GM21390 (cell line): ENCODE measurements at regions not wholly inside any gene's neighbourhood (a gene's known extent, or its start where the extent isn't known, plus 50 kb on each side); places are given as distances from the start of the nearest gene placed in this dataset.
A peak's percentile ranks its signal among the peaks of the same experiment; 100 is the strongest.
"Not testable (repeated sequence)": the region's sequence is repeated elsewhere in the genome, so short reads cannot be mapped to it uniquely, and the experiment has no call there.

ENCODE experiments used
- ATAC-seq: cut with Tn5 transposase; IDR thresholded peaks from one replicate; pipeline ENCODE4 v1.9.1; 2021; ENCODE audit not compliant: unreplicated experiment

DNA sequence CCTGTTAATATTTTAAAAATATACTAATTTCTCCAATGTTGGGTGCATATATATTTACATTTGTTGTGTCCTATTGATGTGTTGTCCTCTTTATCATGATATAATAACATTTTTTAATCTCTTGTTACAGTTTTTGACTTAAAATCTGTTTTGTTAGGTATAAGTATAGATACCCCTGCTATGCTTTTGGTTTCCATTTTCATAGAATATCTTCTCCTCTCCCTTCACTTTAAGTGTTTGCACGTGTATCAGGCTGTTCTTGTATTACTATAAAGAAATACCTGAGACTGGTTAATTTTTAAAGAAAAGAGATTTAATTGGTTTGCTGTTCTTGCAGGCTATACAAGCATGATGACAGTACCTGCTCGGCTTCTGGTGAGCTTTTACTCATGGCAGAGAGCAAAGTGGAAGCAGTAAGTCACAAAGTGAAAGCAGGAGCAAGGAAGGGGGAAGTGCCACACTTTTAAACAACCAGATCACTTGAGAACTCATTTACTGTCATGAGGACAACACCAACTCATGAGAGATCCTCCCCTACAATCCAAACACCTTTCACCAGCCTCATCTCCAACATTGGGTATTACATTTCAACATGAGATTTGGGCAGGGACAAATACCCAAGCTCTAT is 340.5 kb upstream of the SYNCRIP start:
- peak; percentile 79 for ATAC-seq

DNA sequence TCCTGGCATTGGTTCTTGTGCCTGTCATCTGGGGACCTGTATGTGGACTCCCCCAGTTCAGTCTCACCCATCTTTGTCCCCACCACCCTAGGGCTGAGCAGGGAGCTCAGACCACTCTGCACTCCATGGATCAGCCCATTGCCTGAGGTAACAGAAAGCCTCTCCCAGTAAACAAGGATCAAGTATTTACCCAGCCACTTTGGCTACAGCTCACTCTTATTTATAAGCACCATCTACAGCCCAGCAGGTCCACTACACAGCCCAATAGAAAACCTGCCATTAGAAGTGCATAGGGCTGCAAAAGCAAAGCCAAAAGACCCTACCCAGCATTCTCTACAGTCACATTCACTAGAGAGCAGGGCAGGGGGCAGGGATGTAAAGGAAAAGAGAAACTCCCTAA is 335.0 kb upstream of the SYNCRIP start:
- no peak for ATAC-seq

DNA sequence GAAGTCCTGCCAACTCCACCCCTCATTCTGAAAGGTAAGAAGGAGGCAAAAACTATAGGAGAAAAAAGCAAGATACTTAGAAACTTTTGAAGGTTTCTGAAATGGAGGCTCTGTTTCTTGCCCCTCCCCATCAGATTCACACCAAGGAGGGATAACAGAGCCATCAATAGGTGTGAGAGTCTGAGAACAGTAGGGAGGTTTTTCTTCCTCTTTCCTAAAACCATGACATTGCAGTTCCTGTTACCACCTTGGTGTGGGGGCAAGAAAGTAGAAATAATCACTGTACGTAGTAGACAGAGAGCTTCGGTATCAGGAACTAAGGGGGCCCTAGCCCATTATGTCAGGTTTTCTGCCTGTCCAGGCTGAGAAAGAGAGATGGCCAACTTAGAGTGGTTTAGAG is 333.3 kb upstream of the SYNCRIP start:
- ATAC-seq = peak; percentile 85

DNA sequence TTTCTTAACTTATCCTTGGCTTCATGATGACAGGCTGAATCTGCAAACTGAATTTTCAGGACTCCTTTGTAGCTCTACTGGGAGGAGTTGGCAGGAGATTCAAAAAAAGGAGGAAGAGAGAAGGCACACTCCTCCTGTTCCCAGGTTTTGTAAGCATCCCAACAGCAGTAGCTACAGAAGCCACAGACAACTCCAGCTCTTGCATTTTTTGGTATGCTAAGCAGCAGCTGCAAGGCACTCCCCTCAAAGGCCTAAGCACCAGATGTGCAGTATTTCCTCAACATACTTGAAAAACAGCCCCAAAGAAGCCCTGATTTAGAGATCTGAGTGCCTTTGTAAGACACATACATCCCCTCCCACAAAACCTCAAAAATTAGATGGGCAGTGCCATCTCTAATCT is 328.6 kb upstream of the SYNCRIP start:
- ATAC-seq = no peak

DNA sequence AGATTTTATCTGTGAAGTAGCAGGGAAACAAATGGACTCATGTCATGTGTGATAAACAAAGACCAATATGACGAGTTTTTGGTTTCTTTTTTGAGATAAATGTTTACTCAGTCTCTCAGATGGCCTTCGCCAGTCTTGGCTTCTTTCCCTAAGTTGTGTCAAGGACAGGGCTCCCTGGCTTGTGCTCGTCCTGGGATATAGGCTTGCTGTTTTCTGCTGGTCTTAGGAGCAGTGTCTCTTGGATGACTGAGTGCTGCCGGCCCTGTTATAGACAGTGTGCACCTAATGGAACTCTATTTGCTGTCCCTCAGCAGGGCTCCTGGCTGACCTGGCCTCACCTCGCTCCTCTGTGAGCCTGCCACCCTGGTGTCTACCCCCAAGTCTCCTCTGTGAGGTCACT is 324.1 kb upstream of the SYNCRIP start:
- ATAC-seq = no peak

DNA sequence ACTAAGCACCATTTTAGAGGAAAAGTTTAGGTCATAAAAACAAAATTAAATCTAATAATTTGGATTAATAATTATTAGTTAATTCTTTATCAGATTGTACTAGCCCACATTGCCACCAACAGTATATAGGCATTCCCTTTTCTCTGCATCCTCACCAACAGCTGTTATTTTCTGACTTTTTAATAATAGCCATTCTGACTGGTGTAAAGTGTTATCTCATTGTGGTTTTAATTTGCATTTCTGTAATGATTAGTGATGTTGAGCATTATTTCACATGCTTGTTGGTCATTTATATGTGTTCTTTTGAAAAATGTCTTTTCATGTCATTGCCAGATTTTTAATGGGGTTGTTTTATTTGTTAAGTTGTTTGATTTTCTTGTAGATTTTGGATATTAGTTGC is 319.1 kb upstream of the SYNCRIP start:
- no peak for ATAC-seq

DNA sequence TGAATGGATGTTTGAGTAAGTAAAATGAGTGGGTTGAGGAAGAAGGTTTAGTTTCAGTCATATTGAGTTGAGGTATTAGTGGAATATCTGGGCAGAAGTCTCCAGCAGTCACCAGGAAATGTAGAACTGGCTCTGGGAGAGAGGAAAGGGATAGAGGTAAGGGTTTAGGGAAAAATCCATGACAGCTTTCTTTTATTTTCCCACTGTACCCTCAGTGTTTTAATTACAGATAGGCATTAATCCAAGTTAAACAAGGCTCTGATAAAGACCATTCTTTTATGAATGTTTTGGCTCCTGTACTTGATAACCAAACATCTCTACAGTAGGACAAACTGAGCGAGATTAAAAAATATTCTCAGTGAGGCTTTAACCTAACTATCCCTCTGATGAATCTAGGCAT is 318.4 kb upstream of the SYNCRIP start:
- no peak for ATAC-seq

DNA sequence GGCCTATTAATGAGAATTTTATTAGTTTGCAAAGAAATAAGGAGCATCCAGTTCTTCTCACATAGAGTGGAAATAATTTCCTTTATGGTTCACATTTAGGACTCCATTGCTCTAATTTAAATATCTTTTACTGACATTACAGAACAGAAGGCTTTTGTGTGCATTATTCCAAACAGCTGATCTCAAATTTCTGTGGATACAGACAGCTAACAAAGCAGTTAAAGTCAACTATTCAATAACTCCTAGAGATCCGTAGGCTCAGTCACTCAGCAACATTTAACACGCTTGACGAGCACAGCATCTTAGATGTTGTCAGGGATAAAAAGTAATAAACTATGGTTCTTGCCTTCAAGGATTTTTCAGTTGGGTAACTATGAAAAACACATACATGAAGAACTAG is 305.8 kb upstream of the SYNCRIP start:
- no peak for ATAC-seq

DNA sequence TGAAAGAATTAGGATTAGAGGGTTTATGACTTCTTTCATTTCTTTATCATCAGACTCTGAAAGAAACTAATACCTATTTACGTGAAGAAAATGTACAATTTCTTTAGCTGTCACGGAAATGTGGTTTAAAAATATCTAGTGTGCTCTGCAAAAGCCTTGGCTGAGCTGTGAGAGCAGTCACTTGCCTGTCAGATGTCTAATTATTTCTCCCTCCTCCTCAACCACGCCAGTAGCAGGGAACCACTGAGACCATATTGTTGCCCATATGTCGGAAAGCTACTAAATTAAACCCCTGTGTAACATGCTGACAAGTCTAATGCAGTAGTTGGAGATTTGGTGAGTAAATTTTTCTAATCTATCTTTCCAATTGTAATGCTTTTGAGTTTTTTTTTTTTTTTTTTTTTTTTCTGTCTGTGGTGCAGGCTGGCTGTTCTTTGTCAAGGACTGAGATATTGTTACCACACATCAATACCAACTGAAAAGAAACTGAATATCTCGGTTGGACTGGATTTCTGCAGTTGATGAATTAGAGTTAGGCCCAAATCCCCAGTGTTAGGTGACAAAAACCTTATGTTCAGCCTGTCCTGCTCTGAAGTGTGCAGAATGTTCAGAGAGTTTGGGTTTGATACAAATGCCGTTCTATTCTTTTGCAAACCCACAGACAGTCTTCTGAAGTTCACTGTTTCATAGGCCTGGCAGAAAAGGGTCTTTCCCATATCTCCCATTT is 302.9 kb upstream of the SYNCRIP start:
- ATAC-seq = no peak

DNA sequence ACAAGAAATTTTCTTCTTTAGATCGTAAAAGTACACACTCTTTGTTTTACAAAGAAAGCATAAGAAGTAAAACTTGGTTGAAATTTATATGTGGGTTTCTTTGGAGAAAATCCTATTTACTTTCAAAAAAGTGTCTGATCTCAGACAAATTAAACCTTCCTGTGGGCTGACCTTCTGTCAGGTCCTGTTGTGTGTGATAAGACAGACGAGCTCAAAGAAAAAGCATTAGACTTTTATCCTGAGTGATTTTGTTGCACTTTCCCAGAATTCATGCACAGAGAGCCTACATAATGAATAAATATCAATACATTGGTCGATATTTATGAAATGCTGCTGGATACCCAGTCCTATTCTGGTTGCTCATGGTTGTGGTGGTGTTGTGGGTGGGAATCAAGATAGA is 302.1 kb upstream of the SYNCRIP start:
- no peak for ATAC-seq

DNA sequence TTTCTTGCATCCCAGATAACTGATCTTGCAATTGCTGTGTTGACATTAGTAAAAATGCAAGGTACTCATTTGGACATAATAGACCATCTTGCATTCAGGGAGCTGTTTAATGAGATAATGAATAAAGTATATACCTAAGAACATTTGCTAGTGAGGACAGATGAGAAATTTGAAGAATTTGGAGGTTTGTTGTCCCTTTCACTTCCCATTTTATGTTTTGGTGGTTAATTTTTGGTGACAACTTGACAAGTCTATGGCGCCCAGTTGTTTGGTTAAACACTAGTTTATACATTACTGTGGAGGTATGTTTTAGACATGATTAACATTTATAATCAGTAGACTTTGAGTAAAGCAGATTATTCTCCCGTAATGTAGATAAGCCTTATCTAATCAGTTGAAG is 300.2 kb upstream of the SYNCRIP start:
- ATAC-seq = no peak

DNA sequence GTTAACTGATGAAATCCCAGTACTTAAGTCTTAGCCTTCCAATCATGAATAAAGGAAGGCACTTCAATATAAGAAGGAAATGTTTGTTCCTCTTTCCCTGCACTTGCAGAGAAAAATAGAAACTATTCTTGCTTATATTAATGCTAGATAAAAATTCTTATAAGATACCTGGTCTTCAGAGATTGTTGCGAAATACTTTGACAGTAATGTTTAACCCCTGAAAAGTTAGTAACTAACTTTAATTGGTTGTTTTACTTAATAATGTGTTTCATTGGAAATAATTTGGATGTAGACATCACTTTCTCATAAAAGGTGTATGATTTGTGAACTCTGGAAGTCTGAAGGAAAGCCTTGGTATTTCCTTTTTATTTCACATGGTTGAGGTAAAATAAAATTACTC is 294.2 kb upstream of the SYNCRIP start:
- ATAC-seq = no peak

DNA sequence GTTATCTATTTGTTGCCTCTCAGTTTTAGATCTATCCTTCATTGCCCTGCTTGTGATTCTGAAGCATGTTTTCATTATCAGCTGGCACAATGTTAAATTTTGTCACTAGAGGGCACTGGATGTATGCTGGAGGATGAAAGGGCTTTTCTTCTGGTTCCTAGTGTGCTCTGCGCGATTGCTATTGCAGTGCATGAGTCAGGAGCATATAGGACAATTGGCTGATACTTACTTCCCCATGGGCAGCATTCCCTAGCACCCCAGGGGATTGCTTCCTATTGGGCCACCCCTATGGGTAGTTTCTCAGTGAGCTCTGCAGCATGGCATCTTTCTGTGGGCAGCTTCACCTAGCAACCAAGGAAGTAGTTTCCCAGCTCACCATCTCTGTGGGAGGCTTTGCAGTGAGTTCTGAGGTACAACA is 280.3 kb upstream of the SYNCRIP start:
- ATAC-seq = peak; percentile 97

DNA sequence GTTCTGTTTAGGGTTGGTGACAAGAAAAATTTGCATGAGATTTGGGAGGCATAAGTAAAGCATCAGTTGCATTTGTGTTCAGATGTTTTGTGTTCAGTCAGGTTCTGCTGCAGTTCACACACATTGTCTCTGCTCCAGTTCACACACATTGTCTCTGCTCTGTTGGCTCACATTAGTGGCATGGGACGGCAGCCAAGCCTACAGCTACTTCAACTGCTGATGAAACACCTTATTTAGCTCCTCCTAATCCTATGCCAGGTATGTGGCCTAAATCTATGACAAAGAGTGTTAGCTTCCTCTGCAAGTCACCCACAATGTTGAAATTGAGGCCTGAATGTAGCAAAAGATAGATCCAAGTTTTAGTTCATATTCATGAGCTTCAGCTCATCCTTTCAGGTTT is 278.1 kb upstream of the SYNCRIP start:
- ATAC-seq = no peak

DNA sequence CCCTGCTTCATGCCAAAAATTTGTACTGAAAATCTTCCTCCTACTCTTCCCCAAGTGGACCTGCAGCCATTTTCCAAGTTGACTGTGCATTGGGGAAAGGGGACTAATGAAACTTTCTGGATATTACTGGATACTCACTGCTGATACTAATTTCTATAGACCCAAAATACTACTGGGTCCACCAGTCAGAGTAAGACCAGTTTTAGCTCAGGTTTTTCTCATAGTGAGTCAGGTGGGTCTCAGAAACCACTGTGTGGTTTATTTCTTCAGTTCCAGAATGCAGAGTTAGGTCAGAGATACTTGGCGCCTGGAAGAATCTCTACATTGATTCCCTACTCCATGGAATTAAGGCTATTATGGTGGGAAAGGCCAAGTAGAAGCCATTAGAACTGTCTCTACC is 274.8 kb upstream of the SYNCRIP start:
- no peak for ATAC-seq

DNA sequence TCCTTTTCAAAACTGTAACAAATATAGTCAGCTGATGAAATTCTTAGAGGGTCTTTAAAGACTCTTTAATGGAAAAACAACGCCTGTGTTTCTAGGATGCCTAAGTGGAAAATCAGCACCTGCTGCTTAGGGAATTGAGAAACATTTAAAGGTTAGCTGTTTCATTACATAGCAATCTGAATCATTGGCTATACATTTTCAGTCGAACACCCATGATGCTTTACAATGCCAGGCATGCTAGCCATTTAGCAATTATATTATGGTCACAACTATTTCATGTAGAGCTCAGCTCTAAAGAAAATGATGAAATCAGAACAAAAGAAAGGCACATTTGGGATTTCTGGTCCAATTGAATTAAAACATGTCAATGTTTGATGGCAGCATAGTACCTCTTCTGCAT is 270.3 kb upstream of the SYNCRIP start:
- no peak for ATAC-seq

DNA sequence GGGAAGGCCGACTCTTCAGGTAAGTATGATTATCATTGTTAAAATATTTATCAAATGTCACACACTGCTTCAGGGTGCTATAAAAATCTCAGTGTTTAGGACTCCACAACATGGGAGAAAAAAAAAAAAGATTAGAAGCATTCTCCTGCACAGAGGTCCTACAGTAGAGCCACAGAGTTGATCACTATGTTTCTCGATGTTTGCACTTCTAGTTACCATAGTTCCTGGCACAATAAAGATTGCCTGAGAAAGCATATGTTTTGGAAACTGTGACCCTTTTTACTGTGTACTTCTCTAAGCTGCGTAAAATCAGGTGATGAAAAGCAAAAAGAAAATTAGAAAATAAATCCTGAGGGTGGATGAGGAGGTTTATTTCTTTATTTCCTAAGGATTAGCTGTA is 269.9 kb upstream of the SYNCRIP start:
- no peak for ATAC-seq

DNA sequence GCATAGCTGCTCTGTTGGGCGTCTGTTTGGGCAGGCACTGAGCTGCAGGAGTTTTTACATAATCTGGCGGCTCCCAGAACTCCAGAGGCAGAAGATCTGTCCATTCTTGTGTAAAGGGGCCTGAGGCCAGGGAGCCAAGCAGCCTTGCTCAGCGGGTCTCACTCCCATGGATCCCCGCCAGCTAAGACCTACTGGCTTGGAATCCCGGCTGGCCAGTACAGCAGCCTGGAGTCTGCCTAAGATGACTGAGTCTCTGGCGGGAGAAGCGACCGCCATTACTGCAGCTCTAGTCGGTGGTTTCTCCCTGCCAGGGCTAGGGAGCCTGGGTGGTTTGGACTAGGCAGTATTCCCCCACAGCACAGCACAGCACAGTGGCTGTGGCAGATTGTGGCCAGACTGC is 268.4 kb upstream of the SYNCRIP start:
- ATAC-seq = no peak

DNA sequence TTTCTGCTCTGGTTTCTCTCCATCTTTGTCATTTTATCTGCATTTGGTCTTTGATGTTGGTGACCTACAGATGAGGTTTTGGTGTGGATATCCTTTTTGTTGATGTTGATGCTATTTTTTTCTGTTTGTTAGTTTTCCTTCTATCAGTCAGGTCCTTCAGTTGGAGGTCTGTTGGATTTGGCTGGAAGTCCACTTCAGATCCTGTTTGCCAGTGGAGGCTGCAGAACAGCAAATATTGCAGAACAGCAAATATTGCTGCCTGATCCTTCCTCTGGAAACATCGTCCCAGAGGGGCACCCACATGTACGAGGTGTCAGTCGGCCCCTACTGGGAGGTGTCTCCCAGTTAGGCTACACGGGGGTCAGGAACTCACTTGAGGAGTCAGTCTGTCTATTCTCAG is 265.4 kb upstream of the SYNCRIP start:
- not testable (repeated sequence) for ATAC-seq

DNA sequence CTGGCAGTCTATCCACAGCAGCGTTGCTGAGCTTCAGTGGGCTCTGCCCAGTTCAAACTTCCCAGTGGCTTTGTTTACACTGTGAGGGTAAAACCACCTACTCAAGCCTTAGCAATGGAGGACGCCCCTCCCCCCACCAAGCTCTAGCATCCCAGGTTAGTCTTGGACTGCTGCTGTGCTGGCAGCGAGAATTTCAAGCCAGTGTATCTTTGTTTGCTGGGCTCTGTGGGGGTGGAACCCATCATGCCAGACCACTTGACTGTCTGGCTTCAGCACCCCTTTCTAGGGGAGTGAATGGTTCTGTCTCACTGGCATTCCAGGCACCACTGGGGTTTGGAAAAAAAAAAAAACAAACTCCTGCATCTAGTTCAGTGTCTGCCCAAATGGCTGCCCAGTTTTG is 249.7 kb upstream of the SYNCRIP start:
- ATAC-seq = no peak

DNA sequence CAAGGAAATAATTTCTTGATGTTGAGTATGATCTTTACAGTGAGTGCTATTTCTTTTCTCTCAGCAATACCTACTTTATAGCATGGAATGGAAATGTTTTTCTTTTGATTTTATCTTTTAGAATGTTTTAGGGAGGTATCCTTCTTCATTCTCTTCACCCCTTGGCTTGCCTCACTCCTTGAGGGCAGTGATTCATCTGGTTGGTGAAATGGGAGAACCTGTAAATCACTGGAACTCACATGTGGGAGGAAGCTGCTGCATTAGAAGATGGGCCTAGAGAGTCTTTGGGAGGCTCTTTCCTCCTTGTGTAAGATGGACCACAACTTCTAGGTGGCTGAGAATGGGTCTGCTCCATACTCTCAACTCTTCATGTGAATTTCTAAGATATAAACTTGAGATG is 244.8 kb upstream of the SYNCRIP start:
- ATAC-seq = no peak

DNA sequence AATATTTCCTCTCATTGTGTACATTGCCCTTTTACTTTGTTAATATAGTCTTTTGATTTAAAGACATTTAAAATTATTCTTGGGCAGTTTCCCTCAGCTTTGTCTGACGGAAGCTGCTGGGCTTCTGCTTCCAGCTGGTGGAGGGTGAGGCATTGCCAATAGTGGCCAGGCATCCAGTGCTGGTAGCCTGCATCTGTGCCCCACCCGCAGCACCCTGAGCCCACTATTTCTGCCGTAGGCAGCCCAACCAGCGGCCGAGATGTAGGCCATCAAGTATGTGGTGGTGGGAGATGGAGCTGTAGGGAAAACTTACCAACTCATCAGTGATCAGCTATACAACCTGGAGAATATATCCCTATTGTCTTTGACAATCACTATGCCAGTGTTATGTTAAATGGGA is 226.0 kb upstream of the SYNCRIP start:
- no peak for ATAC-seq

DNA sequence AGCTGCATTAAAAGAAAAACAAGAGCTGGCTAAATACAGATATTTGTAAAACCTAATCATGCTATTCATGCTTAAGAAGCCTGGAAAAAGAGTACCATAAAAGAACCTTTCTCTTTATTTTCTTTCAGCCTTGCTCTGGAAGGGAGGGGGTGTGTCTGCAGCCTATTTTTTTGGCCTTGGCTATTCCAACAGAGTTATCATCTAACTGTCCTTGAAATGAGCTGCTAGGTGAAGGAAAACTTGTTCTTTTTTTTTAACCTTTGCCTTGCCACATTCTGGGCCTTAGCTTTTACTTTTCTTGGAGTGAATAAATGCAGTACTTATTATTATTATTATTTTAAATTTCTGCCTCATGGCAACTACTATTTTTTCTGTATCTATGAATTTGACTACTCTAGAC is 224.9 kb upstream of the SYNCRIP start:
- ATAC-seq = no peak
